HG02610 (cell line): ENCODE measurements at regions not wholly inside any gene's neighbourhood (a gene's known extent, or its start where the extent isn't known, plus 50 kb on each side); places are given as distances from the start of the nearest gene placed in this dataset.
"Not testable (repeated sequence)": the region's sequence is repeated elsewhere in the genome, so short reads cannot be mapped to it uniquely, and the experiment has no call there.

Experiments used
- ATAC-seq: cut with Tn5 transposase; IDR thresholded peaks from one replicate; pipeline ENCODE4 v1.9.1; 2021; ENCODE audit warnings: mild to moderate bottlenecking, moderate library complexity; ENCODE audit not compliant: unreplicated experiment

GRCh38 chr1:55894521-55894920, 679.4 kb upstream of the USP24 start:
- ATAC-seq: no peak

GRCh38 chr1:55893155-55893554, 678.0 kb upstream of the USP24 start:
- no peak for ATAC-seq

GRCh38 chr1:55888685-55889317, 673.6 kb upstream of the USP24 start:
- no peak for ATAC-seq

DNA sequence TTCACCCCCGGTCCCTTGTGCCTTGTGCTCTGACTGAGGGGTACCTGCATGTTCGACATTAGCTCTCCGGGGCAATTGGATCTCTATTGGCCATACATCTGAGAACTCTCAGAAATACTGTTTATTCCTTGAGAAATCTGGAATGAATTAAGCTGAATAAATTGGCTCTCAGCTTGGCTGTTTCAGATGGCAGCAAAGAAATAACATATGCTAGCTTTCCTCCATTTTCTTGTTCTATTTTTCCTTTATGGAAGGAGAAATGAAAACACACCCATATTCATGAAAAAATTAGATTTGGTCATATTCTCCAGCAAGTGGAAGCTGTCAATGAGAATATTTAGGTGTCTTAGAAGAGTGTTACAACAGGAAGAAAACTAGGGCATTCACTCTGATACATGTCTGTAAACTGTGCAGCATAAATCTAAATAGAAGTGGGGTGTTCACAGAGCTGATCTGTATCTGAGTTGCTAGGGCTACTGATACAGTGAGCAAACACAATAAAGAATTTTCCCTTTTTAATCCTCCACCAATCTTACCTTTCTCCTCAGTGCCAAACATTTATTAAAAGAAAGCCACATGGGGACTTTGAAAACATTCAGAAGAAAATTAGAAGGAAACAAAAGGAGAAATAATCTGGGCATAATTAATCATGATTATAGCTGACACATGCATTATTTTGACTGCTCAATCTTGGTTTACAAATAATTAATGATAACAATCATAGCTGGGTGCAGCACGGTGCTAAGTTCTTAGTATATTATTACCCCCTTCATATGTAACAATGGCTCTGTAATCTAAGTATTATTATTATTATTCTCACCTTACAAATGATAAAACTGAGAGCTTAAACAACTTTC, 671.9 kb upstream of the USP24 start:
- ATAC-seq: no peak

GRCh38 chr1:55885619-55886018, 670.5 kb upstream of the USP24 start:
- ATAC-seq: no peak

DNA sequence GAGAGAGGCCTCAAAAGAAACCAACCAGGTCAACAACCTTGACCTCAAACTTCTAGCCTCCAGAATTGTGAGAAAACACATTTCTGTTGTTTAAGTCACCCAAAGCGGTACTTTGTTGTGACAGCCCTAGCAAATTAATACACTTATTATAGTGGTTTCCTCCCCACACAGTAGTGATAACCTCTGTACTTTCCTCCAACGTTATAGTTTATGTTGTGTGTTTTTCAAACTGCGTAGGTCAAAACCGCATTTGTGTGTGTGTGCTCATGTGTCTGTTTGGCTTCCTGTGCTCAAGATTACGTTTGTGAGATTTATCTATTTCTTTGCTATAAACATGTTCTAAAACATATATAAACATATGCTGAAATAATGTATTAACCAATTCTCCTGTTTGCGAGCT, 667.8 kb upstream of the USP24 start:
- ATAC-seq: no peak

- no peak for ATAC-seq
Measured at GRCh38 chr1:55879346-55879745, 664.2 kb upstream of the USP24 start.

GRCh38 chr1:55877437-55878232, 662.5 kb upstream of the USP24 start:
- no peak for ATAC-seq

- no peak for ATAC-seq
Measured at GRCh38 chr1:55876276-55877060, 661.3 kb upstream of the USP24 start.

DNA sequence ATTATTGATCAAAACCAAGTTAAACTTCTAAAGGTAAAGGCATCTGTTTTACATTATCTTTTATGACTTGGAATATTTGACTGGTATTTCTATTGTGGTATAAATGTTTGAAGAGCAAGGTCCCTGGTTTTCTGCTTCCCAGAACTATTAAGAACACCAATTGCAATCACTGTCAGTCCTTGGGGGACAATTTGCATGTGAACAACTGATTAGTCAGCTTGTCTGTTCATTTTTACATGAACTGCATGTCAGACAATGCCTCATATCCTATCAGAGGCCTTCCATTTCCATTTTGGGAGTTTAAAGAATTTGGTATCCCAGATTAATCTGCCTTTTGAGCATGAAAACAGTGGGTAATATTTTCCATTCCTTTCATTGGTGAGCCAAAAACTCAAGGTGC, 654.9 kb upstream of the USP24 start:
- ATAC-seq: no peak

DNA sequence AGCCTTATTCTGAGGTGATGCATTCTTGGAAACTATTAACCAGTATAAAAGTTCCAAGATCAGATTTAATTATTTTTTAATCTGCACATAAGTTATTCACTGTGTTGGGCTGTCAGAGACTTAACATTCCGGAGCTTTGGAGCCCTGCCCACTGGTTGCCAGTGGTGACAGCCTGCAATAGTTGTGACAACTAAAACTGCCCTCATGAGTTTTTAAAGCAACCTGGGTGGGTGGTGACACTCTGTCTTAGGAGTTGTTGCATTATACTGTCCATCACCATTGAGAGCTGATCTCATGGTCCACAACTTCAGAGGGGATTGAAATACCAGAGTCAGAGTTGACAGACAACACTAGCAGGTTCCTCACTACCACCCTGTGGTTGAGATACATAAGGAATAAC, 653.9 kb upstream of the USP24 start:
- no peak for ATAC-seq

- ATAC-seq: no peak
Measured at GRCh38 chr1:55868026-55868425, 652.9 kb upstream of the USP24 start.

- no peak for ATAC-seq
Measured at GRCh38 chr1:55867304-55867843, 652.2 kb upstream of the USP24 start.

- ATAC-seq: not testable (repeated sequence)
Measured at GRCh38 chr1:55865778-55866177, 650.6 kb upstream of the USP24 start.

- ATAC-seq: no peak
Measured at GRCh38 chr1:55864251-55864650, 649.1 kb upstream of the USP24 start.

DNA sequence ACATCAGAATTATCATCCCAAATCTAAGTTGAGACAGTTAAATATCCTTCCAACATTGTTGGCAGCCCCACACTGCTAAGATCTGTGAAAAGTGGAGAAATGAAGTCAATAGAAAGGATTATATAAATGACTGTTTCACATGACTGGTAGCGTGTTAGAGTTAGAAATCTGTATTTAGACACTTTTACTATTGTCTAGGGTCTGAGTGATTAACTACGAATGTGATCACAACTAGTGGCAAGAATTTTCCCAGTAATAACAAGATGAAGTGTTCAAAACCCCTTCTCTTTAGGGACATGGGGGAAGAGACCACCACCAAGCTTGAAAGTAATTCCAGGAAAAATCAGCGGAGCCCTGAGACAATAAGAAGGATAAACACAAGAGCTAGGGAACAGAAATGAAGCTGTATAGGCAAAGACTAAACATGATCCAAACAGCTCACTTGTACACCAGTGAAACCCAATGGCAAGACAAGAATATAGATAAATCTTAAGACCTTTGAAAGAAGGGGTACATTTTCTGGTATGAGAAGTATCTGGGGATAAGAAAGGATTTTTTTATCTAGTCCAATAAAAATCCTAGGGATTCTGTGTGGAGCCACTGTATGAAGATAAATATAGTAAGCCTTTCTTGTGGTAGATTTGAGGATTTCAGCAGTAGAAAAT, 646.6 kb upstream of the USP24 start:
- ATAC-seq: no peak

DNA sequence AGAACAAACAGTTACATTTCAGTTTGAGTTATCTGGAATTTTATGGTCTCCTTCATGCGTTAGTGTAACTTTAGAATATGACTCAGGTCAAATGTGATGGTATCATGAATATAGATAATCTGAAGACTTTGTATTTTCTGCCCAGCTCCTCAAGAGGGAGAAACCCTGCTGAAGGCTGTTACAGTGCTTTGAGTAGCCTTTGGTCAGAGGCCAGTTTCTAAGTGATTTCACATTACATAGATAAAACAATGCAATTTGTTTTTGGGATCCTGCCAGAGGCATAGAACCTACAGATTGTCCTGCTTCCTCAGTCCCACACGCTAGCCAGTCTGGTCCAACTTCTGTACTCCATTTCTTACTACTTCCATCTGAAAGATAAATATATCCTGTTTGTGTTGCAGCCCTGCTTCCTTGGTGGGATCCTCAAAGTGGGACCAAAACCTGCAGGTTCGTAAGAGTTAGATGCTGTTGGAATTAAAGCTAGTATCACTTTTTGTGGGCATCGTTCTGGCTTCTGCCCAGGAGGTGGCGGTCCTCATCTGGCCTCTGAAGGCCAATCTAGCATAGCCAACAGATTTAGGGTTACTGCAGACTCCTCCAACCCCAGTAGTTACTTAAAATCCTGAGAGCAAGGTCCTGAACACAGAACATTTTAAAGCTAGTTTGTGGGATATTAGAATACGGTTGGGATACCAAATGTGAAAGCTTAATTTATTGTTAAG, 645.8 kb upstream of the USP24 start:
- ATAC-seq: no peak

- ATAC-seq: no peak
Measured at GRCh38 chr1:55860326-55860725, 645.2 kb upstream of the USP24 start.

GRCh38 chr1:55854911-55855310, 639.7 kb upstream of the USP24 start:
- no peak for ATAC-seq
